NCI-H146 (cell line): ENCODE measurements at regions not wholly inside any gene's neighbourhood (a gene's known extent, or its start where the extent isn't known, plus 50 kb on each side); places are given as distances from the start of the nearest gene placed in this dataset.

Experiments used
- DNase-seq: peaks from one replicate; lab custom pipeline; 2025; lab: John Stamatoyannopoulos, UW

DNA sequence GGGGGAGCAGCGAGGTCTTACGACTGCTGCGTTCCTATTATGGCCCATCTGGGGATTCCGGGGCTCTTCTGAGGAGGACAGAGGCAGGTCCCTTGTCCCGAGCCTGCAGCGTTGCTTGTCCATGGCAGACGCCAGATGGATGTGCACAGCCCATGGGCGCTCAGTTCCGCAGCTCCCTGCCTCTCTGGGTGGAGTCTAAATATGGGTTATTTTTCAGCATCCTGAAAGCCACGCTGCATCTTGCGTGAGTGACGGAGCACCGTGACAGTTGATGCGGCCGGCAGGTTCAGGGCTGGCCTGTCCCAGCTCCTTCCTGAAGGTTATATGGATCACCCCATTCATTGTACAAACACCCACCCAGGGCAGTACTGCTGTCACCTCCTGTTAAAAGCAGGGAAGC is 1169.4 kb downstream of the BRD1 start:
- no peak for DNase-seq

DNA sequence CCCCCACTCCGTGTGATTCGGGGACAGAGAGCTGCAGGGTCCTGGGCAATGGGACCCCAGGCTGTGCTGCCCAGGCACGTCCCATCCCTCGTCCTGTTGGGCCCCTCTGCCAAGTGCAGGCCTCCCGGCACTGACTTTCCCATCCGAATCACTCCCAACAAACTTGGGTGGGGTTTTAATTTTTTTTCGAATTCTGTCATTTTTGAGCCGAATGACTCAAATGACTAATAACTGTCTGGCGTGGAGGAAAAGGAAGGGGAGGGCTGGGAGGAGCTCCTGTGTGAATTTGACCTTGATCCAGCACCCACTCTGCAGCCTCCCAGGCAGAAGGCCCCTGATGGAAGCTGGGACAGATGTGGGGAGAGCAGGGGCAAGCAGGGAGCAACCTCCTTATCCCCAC is 1173.2 kb downstream of the BRD1 start:
- DNase-seq, result no peak

DNA sequence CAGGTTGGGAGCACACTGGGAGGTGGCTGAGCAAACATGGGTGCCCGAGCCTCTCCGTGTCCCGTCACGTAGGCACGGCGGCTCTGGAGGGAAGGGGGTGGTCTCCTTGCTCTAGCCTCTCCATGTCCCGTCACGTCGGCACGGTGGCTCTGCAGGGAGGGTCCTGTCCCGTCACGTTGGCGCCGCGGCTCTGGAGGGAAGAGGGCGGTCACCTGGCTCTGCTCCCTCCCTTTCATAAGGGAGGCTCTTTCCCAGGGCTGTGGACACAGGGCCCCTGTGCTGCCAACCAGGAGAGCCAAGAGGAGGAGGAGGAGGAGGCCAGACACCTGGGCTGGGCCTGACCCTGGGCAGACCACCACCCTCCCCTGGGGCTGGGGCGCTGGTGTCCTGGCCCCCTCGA is 1173.7 kb downstream of the BRD1 start:
- DNase-seq, result no peak

DNA sequence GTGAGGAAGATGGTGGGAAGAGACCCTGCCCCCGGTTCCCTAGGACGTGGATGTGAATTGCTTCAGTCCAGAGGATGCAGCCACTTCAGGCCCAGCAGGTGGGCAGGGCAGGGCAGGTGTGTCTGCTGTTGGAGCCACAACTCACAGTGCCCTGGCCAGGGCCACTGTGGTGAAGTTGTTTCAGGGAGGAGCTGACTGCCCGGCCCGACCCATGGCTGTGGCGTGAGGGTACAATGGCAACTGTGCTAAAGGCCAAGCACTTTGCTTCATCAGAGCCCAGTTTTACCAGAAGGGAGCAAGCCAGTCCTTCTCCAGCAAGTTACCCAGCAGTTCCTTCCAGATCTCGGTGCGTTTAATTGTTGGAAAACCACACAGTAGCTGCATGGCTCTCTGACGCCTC is 1174.4 kb downstream of the BRD1 start:
- DNase-seq, result no peak

DNA sequence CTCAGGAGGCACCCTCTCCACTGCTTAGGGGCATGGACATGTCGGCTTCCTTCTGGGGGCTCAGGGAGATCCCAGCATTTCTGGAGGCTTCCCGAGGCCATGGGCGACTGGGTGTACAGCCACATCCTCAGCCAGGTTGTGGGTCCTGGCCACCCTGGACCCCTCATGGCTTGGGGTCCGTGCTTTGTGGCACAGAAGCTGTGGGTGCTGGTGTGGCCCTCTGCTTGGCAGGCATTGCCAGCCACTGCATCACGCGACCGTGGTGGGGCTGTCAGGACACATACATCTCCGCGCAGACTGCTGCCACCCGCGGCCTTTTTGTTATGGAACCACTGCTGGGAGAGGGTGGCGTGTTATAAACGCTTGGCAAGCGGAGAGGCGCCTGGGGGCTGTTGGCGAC is 1174.9 kb downstream of the BRD1 start:
- DNase-seq, result no peak

DNA sequence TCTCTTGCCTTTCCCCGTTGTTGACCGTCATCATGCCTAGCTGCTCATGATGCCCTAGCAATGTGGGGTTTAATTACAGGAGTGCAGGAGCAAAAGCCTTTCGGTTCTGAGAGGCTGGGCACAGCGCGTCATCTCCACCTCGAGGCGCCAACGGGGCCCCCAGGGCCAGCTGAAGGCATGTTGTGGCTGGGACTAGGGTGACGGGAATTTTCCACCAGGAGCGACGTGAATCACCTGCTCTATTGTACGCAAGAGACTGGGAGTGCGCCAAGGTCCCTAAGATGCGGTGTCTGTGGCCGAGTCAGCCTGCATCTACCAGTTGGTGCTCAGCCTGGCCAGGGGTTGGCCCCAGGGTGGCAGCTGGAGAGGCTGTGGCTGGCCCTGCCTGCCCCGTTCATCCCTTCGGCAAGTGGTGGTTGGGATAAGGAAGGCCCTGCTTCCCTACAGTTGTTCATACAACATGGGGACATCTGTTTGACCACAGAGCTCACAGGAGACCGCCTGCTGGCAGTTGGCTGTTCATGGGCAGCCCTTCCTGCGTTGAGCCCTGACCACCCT is 1175.6 kb downstream of the BRD1 start:
- no peak for DNase-seq

DNA sequence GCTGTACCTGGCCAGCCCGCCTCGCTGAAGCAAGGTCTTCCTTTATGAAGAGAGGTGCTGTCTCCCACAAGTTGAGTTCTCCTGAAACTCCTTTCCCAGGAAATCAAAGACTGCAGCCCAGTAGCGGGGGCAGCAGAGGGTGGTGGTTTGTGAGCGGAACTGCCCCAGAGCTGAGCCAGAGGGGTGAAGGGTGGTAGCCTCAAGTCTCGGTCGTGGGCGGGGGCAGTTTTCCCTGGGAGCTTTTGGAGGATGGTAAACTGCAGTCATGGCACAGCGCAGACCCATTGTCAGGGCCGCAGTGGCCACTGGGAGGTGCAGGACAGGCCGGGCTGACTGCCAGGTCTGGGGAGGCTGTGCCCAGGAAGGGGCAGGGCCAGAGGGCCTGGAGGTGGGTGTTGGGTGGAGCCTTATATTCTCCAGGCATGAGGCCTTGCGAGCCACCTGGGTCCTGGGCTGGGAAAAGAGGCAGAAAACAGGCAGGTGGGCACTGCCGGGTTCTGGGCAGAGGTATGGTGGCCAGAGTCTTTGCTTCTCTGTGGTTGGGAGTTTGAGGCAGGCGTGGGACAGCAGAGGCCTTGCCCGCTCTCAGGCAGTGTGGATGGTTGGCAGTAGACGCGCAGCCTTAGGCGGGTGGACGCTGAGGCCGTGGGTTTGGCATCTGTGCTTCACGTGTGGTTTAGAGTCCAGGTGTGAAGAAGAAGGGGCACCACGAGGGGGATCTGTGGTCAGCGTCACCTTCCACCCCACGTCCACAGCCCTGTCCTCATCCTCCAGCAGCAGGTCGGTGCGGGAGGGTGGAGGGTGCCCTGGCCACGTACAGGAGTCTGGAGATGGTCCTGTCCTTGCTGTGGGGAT is 1176.4 kb downstream of the BRD1 start:
- DNase-seq, result no peak

DNA sequence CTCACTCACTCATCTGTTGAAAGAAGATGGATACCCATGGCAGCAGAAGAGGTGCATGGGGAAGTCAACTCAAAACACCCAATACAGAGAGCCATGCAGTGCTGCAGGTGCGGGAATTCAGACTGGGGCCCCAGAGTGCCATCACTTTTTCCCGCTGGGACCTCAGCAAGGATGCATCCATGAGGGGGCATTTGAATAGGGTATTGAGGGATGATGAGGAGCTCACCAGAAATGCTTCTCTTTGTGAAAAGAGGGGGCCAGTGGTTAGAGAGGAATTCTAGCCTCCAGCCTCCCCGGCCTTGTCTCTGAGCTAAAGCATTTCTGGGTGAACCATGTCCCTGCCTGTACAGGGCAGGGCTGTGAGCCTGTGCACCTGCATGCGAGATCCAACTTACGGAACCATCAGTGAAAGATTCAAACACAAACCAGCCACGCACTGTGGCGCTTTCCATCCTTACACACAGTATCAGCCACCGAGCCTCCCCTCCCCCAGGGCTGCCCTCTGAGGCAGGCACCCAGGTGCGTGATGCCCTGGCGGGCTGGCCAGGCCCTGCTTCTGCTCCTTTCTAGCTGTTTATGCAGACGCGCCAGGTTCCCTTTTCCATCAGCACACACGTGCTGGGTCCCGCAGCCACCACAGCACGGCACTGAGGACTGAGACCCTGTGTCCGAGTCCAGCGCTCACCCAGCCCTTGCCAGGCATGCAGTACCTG is 1177.2 kb downstream of the BRD1 start:
- DNase-seq, result no peak

DNA sequence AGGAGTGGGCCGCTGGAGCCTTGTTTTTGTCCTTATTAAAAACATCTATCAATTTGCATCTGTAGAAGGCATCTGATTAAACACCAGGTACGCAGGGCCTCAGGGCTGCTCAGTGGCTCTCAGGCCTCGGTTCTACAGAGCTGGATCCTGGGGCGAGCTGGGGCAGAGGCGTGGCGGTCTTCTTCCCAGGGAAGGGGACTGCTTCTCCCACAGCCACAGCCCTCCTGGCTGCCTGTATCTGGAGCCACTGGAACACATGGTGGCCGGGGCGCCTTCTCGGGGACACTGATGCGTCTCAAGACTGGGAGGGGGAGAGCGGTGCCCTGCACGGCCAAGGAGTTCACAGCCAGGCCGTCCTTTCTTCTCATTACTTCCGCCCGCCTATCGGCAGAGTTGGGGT is 1178.2 kb downstream of the BRD1 start:
- no peak for DNase-seq

DNA sequence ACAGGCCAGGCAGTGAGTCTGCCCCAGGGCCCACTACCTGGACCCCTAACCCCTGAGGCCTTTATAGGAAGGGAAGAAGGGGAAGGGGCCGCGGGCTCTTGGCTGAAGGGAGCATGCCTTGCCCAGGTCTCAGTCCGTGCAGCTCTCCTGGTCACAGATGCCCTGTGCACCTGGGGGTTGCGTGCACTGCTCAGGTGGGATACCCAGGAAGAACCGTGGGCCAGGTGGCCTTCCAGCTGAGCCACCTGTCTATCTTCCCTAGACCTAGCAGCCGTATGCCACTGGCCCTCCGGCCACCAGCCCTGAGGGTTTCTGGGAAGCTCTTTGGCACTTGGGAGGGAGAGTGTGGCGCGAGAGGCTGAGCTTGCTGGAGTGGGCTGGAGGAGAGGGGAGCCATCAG is 1178.6 kb downstream of the BRD1 start:
- DNase-seq, result no peak

DNA sequence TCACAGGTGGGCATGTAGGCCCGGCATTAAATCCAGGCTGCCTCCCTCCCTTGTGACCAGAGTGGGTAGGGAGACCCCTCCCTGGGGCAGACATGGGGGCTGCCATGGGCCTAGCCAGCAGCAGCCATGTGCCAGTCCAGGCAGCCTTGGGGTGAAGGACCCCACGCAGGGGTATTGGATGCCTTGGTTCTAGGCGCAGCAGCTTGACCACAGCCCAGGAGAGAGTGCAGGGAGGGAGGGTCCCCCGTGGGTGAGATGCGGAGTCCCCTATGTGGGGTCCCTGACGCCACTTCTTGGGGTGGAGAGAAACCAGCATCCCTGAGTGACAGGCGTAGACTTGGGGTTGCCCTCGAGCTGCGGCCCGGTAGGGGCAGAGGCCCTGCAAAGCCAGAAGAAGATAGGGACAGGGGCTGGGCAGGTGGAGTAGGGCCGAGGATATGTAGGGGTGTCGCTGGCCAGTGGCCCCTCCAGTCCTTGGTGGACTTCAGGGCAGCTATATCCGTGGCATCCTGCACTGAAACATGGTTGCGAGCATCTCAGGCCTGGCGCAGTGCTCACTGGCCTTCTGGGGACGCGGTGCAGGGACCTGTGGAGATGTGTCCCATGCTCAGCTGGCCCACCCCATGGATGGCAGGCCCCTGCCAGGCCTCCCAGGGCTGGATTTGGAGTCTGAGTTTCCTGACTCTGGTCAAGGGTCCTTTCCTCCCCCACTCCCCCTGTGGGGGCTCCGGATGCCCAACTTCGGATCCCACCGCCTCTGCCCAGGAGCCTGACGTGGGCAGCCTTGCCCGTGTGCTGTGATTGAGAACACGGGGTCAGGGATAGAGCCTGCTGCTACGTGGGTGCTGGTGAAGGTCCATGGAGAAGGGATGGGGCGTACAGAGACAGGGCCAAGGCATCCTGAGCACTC is 1179.8 kb downstream of the BRD1 start:
- no peak for DNase-seq

DNA sequence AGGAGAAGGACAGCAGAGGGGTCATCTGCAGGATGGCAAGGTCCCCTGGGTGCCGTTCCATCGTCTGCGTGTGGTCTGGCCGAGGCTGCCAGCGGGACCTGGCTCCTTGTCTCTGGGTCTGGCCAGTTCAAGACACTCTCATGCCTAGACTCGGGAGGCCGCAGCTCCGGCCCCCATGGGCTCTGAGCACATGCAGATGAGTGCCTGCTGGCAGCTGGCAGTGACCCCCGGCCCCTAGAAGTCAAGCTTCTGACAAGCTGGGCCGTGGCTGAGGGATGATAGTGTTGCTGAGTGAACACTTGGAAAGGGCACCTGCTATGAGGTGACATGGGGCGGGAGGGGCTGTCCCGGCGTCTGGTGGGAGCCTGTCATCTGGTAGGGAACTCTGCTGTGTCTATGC is 1180.6 kb downstream of the BRD1 start:
- DNase-seq, result no peak

DNA sequence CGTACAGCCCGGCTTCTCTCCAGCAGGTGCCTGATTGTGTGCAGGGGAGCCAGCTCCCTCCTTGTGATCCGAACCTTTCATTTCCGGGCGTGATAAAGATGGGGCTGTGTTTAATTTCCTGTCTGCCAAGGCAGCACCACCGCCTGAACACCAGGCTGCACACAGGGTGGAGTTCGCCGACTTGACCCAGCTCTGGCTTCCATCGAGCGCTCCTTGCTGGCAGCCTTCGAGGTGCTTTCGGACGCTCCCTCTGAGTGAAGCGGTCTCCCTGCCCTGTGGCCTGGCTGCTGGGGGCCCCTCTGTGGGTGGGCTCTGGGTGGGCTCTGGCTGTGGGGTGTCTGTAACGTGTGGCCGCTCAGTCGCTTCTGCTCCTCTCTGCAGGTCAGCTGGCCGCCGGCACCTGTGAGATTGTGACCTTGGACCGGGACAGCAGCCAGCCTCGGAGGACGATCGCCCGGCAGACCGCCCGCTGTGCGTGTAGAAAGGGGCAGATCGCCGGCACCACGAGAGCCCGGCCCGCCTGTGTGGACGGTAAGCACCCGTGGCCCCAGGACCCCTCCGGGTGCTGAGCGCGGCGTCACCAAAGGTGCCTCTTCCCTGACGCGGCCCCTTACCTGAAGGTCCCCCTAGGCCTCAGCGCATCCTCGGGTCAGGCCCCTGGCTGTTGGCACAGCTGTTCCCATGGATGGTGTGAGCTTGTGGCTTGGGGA is 1181.3 kb downstream of the BRD1 start:
- DNase-seq, result no peak

DNA sequence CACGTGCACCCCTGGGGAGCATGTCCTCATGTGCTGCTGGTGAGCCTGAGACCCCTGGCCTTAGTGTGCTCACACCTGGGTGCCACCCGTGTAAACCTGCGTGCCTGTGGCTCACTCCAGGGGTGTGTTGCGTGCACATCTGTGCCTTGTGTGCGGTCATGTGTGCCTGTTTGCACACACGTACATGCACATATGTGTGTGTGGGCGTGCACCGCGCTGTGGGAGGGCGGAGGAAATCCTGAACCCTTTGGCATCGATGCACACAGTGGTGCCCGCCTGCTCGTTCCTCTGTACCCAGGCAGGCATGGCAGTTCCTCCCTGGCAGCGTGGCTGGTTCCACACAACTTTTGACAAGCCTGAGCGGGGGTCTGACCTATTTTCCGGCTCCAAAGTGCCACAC is 1181.9 kb downstream of the BRD1 start:
- no peak for DNase-seq

DNA sequence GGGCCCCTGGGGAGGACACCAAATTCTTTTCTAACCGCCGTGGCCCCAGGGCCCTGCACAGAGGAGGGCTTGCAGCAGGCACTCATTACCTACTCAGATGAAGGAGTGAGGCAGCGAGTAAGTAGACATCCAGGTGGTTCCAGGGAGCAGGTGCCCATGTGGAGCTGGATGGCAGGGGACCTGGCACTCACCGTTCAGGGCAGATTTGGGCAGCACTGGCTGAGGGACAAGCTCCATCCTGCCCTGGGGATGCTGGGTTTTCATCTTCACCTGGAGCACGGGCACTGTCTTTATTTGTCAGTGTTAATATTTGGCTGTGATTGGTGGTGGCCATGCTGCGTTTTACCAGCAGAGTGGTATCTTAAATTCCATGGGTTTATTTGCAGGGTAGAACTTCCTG is 1182.7 kb downstream of the BRD1 start:
- DNase-seq, result no peak

DNA sequence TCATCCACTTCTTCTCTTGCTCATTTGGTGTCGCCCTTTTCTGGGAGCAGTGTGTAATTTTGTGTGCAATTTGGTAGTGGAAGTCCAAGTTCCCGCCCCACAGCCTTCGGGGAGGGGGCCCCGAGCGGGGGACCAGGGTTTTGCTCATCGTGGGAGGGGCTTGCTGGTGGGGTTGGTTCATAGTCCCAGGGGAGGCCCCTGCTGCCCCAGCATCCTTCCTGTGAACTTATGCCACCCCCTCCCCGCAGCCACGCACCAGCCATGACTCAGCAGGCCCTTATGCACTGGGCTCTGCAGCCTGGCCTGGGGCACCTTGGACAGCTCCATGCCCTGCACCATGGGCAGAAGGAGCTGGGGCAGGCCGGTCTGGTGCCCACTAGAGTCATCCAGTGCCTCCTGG is 1183.6 kb downstream of the BRD1 start:
- no peak for DNase-seq

DNA sequence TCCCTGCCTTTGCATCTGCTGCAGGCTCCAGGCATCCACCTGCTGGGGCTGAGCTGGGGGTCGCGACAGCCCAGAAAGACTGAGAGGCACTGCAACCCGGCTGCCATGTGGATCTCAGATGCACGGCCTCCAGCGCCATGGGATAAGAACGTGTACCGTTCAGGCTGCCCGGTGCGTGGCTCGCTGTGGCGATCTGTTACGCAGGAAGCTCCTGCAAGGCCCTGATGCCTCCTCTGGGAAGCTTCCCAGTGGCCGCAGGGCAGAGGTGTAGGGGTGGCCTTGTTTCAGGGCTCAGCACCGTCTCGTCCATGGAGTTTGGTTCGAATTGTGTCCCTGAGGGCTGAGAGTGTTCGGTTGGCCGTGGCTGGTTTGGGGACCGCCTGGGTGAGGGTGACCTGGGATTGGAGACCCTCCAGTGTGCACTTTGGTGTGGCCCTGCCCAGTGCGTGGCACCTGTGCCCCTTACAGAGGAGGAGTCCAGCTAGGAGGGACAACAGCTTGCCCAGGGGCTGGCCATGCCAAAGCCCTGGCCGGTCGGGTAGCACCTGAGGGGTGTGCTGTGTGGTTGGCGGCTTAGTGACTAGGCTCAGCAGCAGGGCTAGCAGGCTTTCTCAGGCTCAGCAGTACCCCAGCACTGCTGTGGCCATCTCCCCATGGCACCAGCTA is 1184.5 kb downstream of the BRD1 start:
- DNase-seq, result no peak

DNA sequence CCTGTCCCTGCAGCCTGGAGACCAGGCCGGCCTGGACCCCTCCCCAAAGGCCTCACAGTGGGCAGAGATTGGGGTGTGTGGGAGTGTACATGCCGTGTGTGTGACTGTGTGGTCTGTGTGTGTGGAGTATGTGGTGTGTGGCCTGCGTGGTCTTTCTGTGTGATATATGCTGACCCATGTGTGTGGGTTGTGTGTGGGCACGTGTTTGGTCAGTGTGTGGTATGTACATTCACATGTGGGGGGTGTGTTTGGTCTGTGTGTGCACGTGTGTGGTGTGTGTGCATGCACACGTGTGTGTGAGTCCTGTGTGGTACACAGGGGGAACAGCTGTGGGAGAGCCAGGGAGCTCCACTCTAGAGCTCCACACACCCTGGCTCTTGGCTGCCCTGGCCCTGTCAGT is 1185.1 kb downstream of the BRD1 start:
- DNase-seq, result no peak

DNA sequence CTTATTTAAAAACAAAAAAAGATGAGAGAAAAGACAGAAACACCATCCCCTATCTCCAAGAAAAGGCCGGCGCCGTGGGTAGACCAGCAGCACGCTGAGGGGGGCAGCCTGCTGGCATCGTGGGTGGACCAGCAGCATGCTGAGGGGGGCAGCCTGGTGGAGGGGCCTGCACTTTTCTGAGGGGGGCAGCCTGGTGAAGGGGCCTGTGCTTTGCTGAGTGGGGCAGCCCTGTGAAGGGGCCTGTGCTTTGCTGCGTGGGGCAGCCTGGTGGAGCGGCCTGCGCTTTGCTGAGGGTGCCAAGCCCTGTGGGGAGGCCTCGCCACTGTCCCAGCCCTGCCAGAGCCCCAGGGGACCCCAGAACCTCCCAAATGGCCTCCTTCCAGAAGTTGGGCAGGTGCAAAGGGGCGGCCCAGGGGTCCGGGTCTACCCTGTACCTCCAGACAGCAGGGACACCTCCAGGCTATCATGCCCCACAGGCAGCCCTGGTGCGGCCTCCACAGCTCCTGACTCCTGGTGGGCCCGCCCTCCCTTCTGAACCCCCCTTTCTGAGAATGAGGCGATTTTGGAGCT is 1185.7 kb downstream of the BRD1 start:
- DNase-seq, result no peak
